T-cell (primary cell): ENCODE measurements at regions not wholly inside any gene's neighbourhood (a gene's known extent, or its start where the extent isn't known, plus 50 kb on each side); places are given as distances from the start of the nearest gene placed in this dataset.

Experiments
- ATAC-seq, 4 experiments: fragments of 200-7000 bp in 3 of 4; fragments of 150-1000 bp in 1 of 4; cut with Tn5 transposase; replicated peaks in 1 of 4; 1 replicate in 3 of 4; 2 replicates in 1 of 4; pipeline ENCODE4 v1.10.0; 2021; ENCODE audit warnings: moderate library complexity in 3 of 4, mild to moderate bottlenecking in 2 of 4, moderate number of reproducible peaks in 1 of 4
- CTCF ChIA-PET, 2 donors: fragments of 300-600 bp; sonication (Branson Sonifier 250); formaldehyde crosslinking; loops; one replicate each; lab custom pipeline; 2022; ENCODE audit warnings: antibody characterized with exemption in 2 of 2; lab: Charles Lee
- POLR2A ChIA-PET, 2 donors: fragments of 300-600 bp; sonication (Branson Sonifier 250); formaldehyde crosslinking; loops; one replicate each; lab custom pipeline; 2022; ENCODE audit warnings: antibody characterized with exemption in 2 of 2; lab: Charles Lee
- DNase-seq, 35 experiments: peaks; one replicate each; pipeline versions ENCODE4 v3.0.0 to v3.0.0-alpha.2; 2013 to 2023
- H3K27ac ChIP-seq: one replicate; pipeline ENCODE4 v1.5.1; 2013; ENCODE audit warnings: low read length
- H3K27me3 ChIP-seq, 2 experiments: replicated peaks in 1 of 2; 1 replicate in 1 of 2; 2 replicates in 1 of 2; pipeline versions ENCODE4 v1.6.1 to v1.7.0; 2013; ENCODE audit warnings: low read length in 1 of 2, mixed read lengths in 1 of 2; ENCODE audit not compliant: control insufficient read depth in 2 of 2, insufficient read depth in 2 of 2; ENCODE audit errors: extremely low read depth in 1 of 2
- H3K36me3 ChIP-seq, 2 donors: 1 replicate in 1 of 2; 2 replicates in 1 of 2; pipeline versions ENCODE4 v1.6.1 to v1.7.0; 2013; ENCODE audit warnings: low read length in 1 of 2; ENCODE audit not compliant: control insufficient read depth in 2 of 2, insufficient read depth in 1 of 2; ENCODE audit errors: extremely low read depth in 1 of 2
- H3K4me1 ChIP-seq, 2 experiments: 1 replicate in 1 of 2; 2 replicates in 1 of 2; pipeline versions ENCODE4 v1.6.1 to v1.7.0; 2013; ENCODE audit warnings: low read length in 2 of 2, mixed read lengths in 1 of 2; ENCODE audit not compliant: insufficient read depth in 2 of 2, control insufficient read depth in 1 of 2; ENCODE audit errors: extremely low read depth in 1 of 2
- H3K4me3 ChIP-seq, 2 donors: 1 replicate in 1 of 2; 2 replicates in 1 of 2; pipeline versions ENCODE4 v1.5.1 to v1.7.0; 2013; ENCODE audit warnings: mild to moderate bottlenecking in 2 of 2, low read length in 1 of 2, moderate library complexity in 1 of 2; ENCODE audit not compliant: control insufficient read depth in 1 of 2; ENCODE audit errors: extremely low read depth in 1 of 2
- H3K9me3 ChIP-seq: 2 replicates; pipeline ENCODE4 v1.7.0; 2013
- H3K27ac Mint-ChIP-seq, 2 donors: one replicate each; pipeline ENCODE4 v1.8.0; 2020 to 2021; ENCODE audit warnings: mild to moderate bottlenecking in 2 of 2, mixed read lengths in 2 of 2
- H3K27me3 Mint-ChIP-seq, 2 donors: one replicate each; pipeline ENCODE4 v1.8.0; 2021 to 2022; ENCODE audit warnings: mixed read lengths in 2 of 2
- H3K36me3 Mint-ChIP-seq: one replicate; pipeline ENCODE4 v1.8.0; 2021; ENCODE audit warnings: mixed read lengths
- H3K4me1 Mint-ChIP-seq, 3 donors: one replicate each; pipeline ENCODE4 v1.8.0; 2020 to 2022; ENCODE audit warnings: mixed read lengths in 3 of 3, mild to moderate bottlenecking in 1 of 3
- H3K4me3 Mint-ChIP-seq, 3 donors: one replicate each; pipeline ENCODE4 v1.8.0; 2020 to 2022; ENCODE audit warnings: mild to moderate bottlenecking in 3 of 3, mixed read lengths in 3 of 3, moderate library complexity in 3 of 3
- H3K9me3 Mint-ChIP-seq, 3 donors: one replicate each; pipeline ENCODE4 v1.8.0; 2020 to 2022; ENCODE audit warnings: mixed read lengths in 3 of 3
- WGBS: methylation state at CpG from one replicate; pipeline ENCODE4 v1.1.5; 2013; ENCODE audit warnings: missing lambda C conversion rate; ENCODE audit not compliant: insufficient coverage; 5-methylcytosine and 5-hydroxymethylcytosine counted together

GRCh38 chr1:37147392-37147831 is 113.1 kb upstream of the GRIK3 start:
- no peak overlapping the region for H3K27ac ChIP-seq
- CTCF ChIA-PET = no interaction called here
- no peaks in the 10 kb centered on the region for H3K4me1 ChIP-seq
- H3K4me3 Mint-ChIP-seq = no peak overlapping the region
- H3K36me3 ChIP-seq = no peaks in the 10 kb centered on the region
- H3K4me1 Mint-ChIP-seq = no peaks in the 10 kb centered on the region
- POLR2A ChIA-PET = no interaction called here
- H3K27me3 ChIP-seq = peaks cover 0 to 24% of the 10 kb centered on the region in 2 experiments
- H3K36me3 Mint-ChIP-seq = no peaks in the 10 kb centered on the region
- peaks cover 16 to 20% of the 10 kb centered on the region in 2 donors for H3K27me3 Mint-ChIP-seq
- ATAC-seq (no peak), DNase-seq (no peak)
- no peak overlapping the region for H3K27ac Mint-ChIP-seq
- H3K9me3 Mint-ChIP-seq = no peaks in the 10 kb centered on the region
- H3K4me3 ChIP-seq = no peak overlapping the region
- no peaks in the 10 kb centered on the region for H3K9me3 ChIP-seq
- WGBS = 50% methylated on average over 1 of the region's 2 CpGs

GRCh38 chr1:37147906-37148305 is 113.6 kb upstream of the GRIK3 start:
- H3K27me3 ChIP-seq = peaks cover 0 to 29% of the 10 kb centered on the region in 2 experiments
- no peaks in the 10 kb centered on the region for H3K9me3 ChIP-seq
- H3K4me1 ChIP-seq = no peaks in the 10 kb centered on the region
- DNase-seq (no peak), ATAC-seq (no peak)
- Mint-ChIP-seq H3K4me3 (no peak overlapping the region), H3K9me3 (no peaks in the 10 kb centered on the region), H3K36me3 (no peaks in the 10 kb centered on the region), H3K27me3 (peaks cover 19 to 20% of the 10 kb centered on the region in 2 donors), H3K4me1 (no peaks in the 10 kb centered on the region), H3K27ac (no peak overlapping the region)
- WGBS = 80% methylated on average over 1 of the region's 2 CpGs
- no peaks in the 10 kb centered on the region for H3K36me3 ChIP-seq
- H3K4me3 ChIP-seq = no peak overlapping the region
- no peak overlapping the region for H3K27ac ChIP-seq
- POLR2A ChIA-PET = no interaction called here
- CTCF ChIA-PET = no interaction called here

- Mint-ChIP-seq H3K4me3 (no peak overlapping the region), H3K27ac (no peak overlapping the region), H3K9me3 (peaks cover 0 to under 1% (median 0%) of the 10 kb centered on the region in 3 donors), H3K27me3 (peaks cover 19 to 21% of the 10 kb centered on the region in 2 donors), H3K4me1 (no peaks in the 10 kb centered on the region), H3K36me3 (no peaks in the 10 kb centered on the region)
- no peak for ATAC-seq
- no peak overlapping the region for H3K27ac ChIP-seq
- no peaks in the 10 kb centered on the region for H3K4me1 ChIP-seq
- H3K27me3 ChIP-seq = peaks cover 0 to 33% of the 10 kb centered on the region in 2 experiments
- DNase-seq = no peak
- ChIA-PET POLR2A (no interaction called here), CTCF (no interaction called here)
- H3K9me3 ChIP-seq = no peaks in the 10 kb centered on the region
- H3K36me3 ChIP-seq = no peaks in the 10 kb centered on the region
- H3K4me3 ChIP-seq = no peak overlapping the region
- WGBS = no CpG with 5 or more reads among the region's 1 CpG
These were observed 114.3 kb upstream of the GRIK3 start for GRCh38 chr1:37148663-37149062.

GRCh38 chr1:37149296-37149695 is 115.0 kb upstream of the GRIK3 start:
- ChIA-PET CTCF (no interaction called here), POLR2A (no interaction called here)
- peaks cover 0 to 5% (median 0%) of the 10 kb centered on the region in 3 donors for H3K9me3 Mint-ChIP-seq
- 73% methylated on average over 7 of the region's 9 CpGs for WGBS
- H3K4me3 Mint-ChIP-seq = no peak overlapping the region
- H3K36me3 Mint-ChIP-seq = no peaks in the 10 kb centered on the region
- ATAC-seq (no peak), DNase-seq (no peak)
- no peaks in the 10 kb centered on the region for H3K4me1 ChIP-seq
- H3K9me3 ChIP-seq = no peaks in the 10 kb centered on the region
- no peak overlapping the region for H3K27ac Mint-ChIP-seq
- peaks cover 24 to 26% of the 10 kb centered on the region in 2 donors for H3K27me3 Mint-ChIP-seq
- H3K36me3 ChIP-seq = no peaks in the 10 kb centered on the region
- H3K27ac ChIP-seq = no peak overlapping the region
- peaks cover 0 to 34% of the 10 kb centered on the region in 2 experiments for H3K27me3 ChIP-seq
- no peak overlapping the region for H3K4me3 ChIP-seq
- H3K4me1 Mint-ChIP-seq = no peaks in the 10 kb centered on the region

- WGBS = 79% methylated on average over 4 of the region's 5 CpGs
- CTCF ChIA-PET = no interaction called here
- DNase-seq (no peak), ATAC-seq (no peak)
- Mint-ChIP-seq H3K36me3 (no peaks in the 10 kb centered on the region), H3K27ac (no peak overlapping the region), H3K4me1 (no peaks in the 10 kb centered on the region), H3K27me3 (peaks cover 22 to 35% of the 10 kb centered on the region in 2 donors), H3K9me3 (peaks cover 0 to 5% (median 4%) of the 10 kb centered on the region in 3 donors), H3K4me3 (no peak overlapping the region)
- Histone ChIP-seq H3K27ac (no peak overlapping the region), H3K4me3 (no peak overlapping the region), H3K4me1 (no peaks in the 10 kb centered on the region), H3K9me3 (no peaks in the 10 kb centered on the region), H3K27me3 (peaks cover 0 to 36% of the 10 kb centered on the region in 2 experiments), H3K36me3 (no peaks in the 10 kb centered on the region)
- POLR2A ChIA-PET = no interaction called here
These were observed 116.7 kb upstream of the GRIK3 start for GRCh38 chr1:37150986-37151385.

- H3K36me3 Mint-ChIP-seq = no peaks in the 10 kb centered on the region
- Histone ChIP-seq H3K4me3 (no peak overlapping the region), H3K9me3 (no peaks in the 10 kb centered on the region), H3K4me1 (no peaks in the 10 kb centered on the region), H3K27me3 (peaks cover 0 to 35% of the 10 kb centered on the region in 2 experiments), H3K36me3 (no peaks in the 10 kb centered on the region), H3K27ac (no peak overlapping the region)
- no peak overlapping the region for H3K4me3 Mint-ChIP-seq
- WGBS = 57% methylated on average over 3 of the region's 3 CpGs
- H3K4me1 Mint-ChIP-seq = no peaks in the 10 kb centered on the region
- ATAC-seq (no peak), DNase-seq (no peak)
- H3K27ac Mint-ChIP-seq = no peak overlapping the region
- POLR2A ChIA-PET = no interaction called here
- peaks cover 0 to 5% (median 4%) of the 10 kb centered on the region in 3 donors for H3K9me3 Mint-ChIP-seq
- CTCF ChIA-PET = no interaction called here
- peaks cover 18 to 38% of the 10 kb centered on the region in 2 donors for H3K27me3 Mint-ChIP-seq
These were observed 117.5 kb upstream of the GRIK3 start for GRCh38 chr1:37151789-37152188.

GRCh38 chr1:37152491-37152890 is 118.2 kb upstream of the GRIK3 start:
- POLR2A ChIA-PET = no interaction called here
- no peaks in the 10 kb centered on the region for H3K9me3 ChIP-seq
- Mint-ChIP-seq H3K27me3 (peaks cover 18 to 34% of the 10 kb centered on the region in 2 donors), H3K9me3 (peaks cover 0 to 5% (median 4%) of the 10 kb centered on the region in 3 donors), H3K36me3 (no peaks in the 10 kb centered on the region), H3K4me3 (no peak overlapping the region), H3K27ac (no peak overlapping the region), H3K4me1 (no peaks in the 10 kb centered on the region)
- CTCF ChIA-PET = no interaction called here
- no peaks in the 10 kb centered on the region for H3K36me3 ChIP-seq
- H3K27ac ChIP-seq = no peak overlapping the region
- H3K27me3 ChIP-seq = peaks cover 0 to 32% of the 10 kb centered on the region in 2 experiments
- H3K4me1 ChIP-seq = no peaks in the 10 kb centered on the region
- no peak for DNase-seq
- ATAC-seq = no peak
- WGBS = 67% methylated on average over 4 of the region's 6 CpGs
- no peak overlapping the region for H3K4me3 ChIP-seq
